PC-3 (cell line): ENCODE measurements at regions not wholly inside any gene's neighbourhood (a gene's known extent, or its start where the extent isn't known, plus 50 kb on each side); places are given as distances from the start of the nearest gene placed in this dataset.

Experiments used
- EZH2 ChIP-seq: fragments of 300-600 bp; sonication (generic); IDR thresholded peaks from one replicate; pipeline ENCODE4 v1.6.1; 2017; ENCODE audit warnings: antibody characterized with exemption, mild to moderate bottlenecking, low read length; ENCODE audit not compliant: unreplicated experiment
- EZH2phosphoT487 ChIP-seq: fragments of 300-600 bp; sonication (generic); IDR thresholded peaks from 2 replicates; pipeline ENCODE4 v1.6.1; 2018; ENCODE audit warnings: mild to moderate bottlenecking, antibody characterized with exemption, low read length, borderline replicate concordance
- TF ChIP-seq, protein P1 (sequence below): fragments of 300-600 bp; sonication (generic); conservative IDR thresholded peaks from 2 replicates; pipeline ENCODE4 v1.5.1; 2017; ENCODE audit warnings: antibody characterized with exemption, low read depth, mild to moderate bottlenecking, low read length

DNA sequence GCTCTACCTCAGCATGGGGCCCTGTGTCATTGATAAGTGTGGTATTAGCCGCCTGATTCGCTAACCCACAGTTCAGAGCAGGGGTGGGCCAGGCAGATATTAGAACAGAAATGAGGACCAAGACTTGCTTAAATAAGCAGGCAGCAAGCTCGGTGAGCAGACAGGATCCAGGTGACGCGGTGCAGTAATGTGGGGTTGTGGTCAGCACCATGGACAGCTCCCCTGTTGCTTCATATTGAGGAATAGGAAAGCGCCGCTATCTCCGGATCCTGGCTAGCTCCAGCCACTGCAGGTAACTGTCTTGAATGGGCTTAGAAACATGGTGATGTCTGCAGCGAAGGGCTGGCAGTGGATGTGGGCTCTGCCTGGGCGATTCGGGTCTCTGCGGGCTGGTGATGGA is 51.3 kb upstream of the GPR26 start:
- TF ChIP-seq, protein P1, sequence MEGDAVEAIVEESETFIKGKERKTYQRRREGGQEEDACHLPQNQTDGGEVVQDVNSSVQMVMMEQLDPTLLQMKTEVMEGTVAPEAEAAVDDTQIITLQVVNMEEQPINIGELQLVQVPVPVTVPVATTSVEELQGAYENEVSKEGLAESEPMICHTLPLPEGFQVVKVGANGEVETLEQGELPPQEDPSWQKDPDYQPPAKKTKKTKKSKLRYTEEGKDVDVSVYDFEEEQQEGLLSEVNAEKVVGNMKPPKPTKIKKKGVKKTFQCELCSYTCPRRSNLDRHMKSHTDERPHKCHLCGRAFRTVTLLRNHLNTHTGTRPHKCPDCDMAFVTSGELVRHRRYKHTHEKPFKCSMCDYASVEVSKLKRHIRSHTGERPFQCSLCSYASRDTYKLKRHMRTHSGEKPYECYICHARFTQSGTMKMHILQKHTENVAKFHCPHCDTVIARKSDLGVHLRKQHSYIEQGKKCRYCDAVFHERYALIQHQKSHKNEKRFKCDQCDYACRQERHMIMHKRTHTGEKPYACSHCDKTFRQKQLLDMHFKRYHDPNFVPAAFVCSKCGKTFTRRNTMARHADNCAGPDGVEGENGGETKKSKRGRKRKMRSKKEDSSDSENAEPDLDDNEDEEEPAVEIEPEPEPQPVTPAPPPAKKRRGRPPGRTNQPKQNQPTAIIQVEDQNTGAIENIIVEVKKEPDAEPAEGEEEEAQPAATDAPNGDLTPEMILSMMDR = no peak
- no peak for TF ChIP-seq EZH2
- no peak for TF ChIP-seq EZH2phosphoT487
